Islet precursor cell (in vitro differentiated cells): ENCODE measurements at regions not wholly inside any gene's neighbourhood (a gene's known extent, or its start where the extent isn't known, plus 50 kb on each side); places are given as distances from the start of the nearest gene placed in this dataset.

Experiments used
- DNase-seq: peaks from one replicate; pipeline ENCODE4 v3.0.0-alpha.2; 2018

DNA sequence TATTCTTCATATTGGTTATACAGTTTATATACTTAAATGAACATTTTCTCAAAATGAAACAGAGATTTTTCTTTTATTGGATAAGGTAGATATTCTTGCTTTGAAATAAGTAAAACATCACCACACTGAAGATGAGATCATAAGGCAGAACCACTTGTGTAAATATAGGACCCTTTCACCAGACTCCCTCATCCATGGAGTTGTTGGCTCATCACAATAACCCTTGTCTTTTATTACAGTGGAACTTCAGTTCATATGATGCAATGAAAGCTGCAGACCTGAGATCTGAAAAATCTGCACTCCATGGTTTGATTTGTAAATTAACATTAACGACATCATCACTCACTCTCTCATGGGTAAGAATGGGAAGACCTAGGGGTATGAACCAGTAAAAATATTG is 51.9 kb upstream of the DBX2 start:
- no peak for DNase-seq

DNA sequence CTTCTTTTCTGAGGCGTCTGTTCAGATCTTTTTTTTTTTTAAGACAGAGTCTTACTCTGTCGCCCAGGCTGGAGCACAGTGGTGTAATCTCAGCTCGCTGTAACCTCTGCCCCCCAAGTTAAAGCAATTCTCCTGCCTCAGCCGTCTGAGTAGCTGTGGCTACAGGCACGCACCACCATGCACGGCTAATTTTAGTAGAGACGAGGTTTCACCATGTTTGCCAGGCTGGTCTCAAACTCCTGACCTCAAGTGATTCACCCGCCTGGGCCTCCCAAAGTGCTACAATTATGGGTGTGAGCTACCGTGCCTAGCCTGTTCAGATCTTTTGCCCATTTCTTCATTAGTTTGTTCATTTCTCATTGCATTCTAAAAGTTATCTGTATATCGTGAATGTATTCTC is 55.1 kb upstream of the DBX2 start:
- DNase-seq: no peak

DNA sequence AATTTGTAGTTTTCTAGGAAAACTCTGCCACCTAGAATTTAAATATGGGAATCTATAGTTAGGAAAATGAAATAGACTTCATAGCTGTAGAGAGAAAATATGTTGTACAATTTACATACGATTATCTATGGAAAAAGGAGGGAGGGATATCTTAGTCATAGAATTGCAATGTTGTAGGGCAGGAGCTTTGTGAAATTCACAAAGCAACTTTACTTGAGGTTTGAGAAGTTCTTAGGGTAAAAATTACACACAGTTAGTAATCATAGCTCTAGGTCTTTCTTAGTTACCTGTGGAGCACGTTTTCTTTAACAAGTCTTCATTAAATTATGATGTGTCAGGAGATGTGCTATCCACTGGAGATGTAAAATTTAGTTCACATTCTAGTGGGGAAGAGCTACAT is 61.4 kb upstream of the DBX2 start:
- DNase-seq: no peak

GRCh38 chr12:45121224-45121623 is 70.3 kb upstream of the DBX2 start:
- DNase-seq: no peak

DNA sequence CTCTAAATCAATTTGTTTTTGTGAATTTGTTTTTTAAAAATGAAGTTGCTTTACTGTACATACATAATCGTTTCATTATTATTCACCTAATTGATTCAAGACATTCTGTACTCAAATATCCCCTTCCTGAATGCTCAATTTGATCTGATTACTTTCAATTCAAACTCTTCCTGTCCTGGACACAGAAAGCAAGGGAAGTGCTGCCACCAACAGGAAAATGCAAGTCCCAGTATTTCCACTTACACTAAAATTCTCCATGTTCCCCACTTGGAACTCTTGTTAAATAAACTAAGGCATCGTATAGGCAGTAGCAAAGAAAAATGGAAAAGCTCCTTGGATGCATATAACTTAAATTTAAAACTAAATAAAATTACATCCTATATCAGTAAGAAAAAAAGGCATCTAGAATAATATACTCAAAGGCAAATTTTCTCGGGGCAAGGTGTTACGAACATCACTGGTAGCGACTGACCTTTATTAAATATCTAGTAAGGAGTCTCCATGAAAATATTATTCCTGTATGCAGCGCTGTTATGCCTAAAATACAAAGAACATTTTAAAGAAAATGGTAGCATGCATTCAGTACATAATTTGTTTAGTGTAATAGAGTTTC is 72.0 kb upstream of the DBX2 start:
- DNase-seq: no peak

DNA sequence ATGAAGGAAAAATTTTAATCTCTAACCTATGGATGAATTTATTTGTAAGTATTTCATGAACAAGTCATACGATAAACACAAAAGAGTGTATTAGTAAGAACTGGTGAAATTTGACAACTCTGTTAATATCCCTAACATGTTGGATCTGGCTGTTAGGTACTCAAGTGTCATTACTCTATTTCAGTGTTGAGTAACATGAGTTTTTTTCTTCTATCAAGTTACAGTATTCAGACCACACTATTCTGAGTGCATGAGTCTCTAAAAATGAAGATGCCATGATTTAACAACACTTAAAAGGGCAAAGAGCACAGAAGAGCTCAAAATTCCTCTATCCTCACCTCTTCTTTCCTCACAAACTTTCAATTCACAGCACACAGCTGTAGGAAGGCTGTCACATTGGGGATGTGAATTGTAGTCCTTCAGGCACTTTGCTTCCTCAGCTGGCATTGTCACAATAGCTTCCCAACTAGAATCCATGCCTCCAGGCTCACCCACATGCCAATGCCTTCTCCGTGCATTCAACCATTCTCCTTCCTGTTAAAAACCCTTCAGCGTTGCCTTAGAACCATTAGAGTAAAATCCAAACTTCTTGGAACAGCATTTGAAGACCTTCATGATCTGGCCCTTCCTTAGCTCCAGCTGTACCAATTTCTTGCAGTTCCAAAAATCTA is 73.7 kb upstream of the DBX2 start:
- DNase-seq: no peak

- DNase-seq: no peak
Measured at GRCh38 chr12:45125997-45126396, 75.1 kb upstream of the DBX2 start.

- no peak for DNase-seq
Measured at GRCh38 chr12:45128637-45129036, 77.7 kb upstream of the DBX2 start.

GRCh38 chr12:45130881-45131281 is 80.0 kb upstream of the DBX2 start:
- DNase-seq: peak; percentile 89

DNA sequence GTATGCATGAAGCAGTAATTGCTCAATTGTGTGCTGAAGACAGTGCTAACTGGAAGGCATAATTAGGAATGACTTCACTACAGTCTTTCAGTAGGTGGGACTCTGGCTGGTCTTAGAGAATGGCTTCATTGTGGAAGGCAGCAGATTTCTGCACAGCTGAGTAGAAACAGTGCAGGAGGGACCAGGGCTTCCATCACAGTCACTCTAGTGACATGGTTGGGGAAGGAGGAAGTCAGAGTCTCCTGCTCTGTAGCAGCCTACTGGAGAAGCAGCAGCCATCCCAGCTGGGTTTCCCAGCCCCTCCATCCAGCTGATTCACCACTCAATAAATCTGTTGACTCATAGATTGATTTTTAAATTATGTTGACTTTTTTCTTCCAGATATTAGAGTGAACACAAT is 80.6 kb upstream of the DBX2 start:
- peak; percentile 80 for DNase-seq

DNA sequence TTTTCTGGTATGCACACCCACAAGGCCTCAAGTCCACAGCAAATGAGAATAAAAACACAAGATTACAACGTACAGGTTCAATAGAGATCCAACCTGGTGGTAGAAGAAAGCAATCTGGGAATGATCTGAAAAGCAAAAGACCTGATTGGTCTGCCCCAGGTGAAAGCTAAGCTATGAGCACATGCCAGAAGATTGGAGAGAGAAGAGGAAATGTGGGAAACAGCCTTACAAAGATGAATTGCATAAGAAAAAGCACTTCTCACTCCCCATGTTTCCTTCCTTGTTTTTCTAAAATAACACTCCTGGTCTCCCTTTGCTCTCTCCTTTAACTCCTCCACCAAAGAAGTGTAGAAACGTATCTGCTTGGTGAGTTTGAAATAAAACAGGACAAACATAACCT is 77.3 kb upstream of the ANO6 start:
- DNase-seq: no peak

- DNase-seq: no peak
Measured at GRCh38 chr12:45148006-45148405, 67.9 kb upstream of the ANO6 start.

GRCh38 chr12:45148619-45149018 is 67.3 kb upstream of the ANO6 start:
- no peak for DNase-seq

GRCh38 chr12:45165284-45165683 is 50.6 kb upstream of the ANO6 start:
- no peak for DNase-seq

DNA sequence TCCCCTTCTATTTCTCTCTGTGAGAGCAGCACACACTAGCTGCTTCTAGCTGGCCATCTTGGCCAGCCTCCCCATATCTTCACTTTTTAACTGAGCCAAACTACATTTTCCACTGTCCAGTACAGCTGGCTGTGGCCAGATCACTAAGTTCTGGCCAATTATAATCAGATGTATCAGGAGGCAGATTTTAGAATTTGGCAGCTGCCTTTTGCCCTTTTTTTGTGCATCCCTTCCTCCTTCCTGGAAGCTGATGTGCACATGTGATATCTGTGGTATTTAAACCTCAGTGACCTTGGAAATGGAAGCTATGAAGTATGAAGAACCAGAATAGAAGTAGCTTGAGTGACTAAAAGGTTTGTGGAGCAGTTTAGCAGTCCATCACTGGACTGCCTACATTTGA is 49.8 kb upstream of the ANO6 start:
- DNase-seq: no peak
